SK-N-MC (cell line): ENCODE measurements at regions not wholly inside any gene's neighbourhood (a gene's known extent, or its start where the extent isn't known, plus 50 kb on each side); places are given as distances from the start of the nearest gene placed in this dataset.

Source experiments
- FOXP2 ChIP-seq: optimal IDR thresholded peaks from 2 replicates; pipeline ENCODE3; 2011; ENCODE audit warnings: mild to moderate bottlenecking, moderate library complexity; ENCODE audit not compliant: insufficient read depth; ENCODE audit errors: extremely low read length, control extremely low read depth
- POLR2AphosphoS5 ChIP-seq: IDR thresholded peaks from 2 replicates; pipeline ENCODE4 v1.6.1; 2012; ENCODE audit warnings: mild to moderate bottlenecking, low read depth, low read length, borderline replicate concordance

GRCh38 chr2:168327328-168327727 is 79.9 kb upstream of the STK39 start:
- TF ChIP-seq POLR2AphosphoS5 (no peak), FOXP2 (no peak)
